GM12873 (cell line): ENCODE measurements at regions not wholly inside any gene's neighbourhood (a gene's known extent, or its start where the extent isn't known, plus 50 kb on each side); places are given as distances from the start of the nearest gene placed in this dataset.

Source experiments
- TF ChIP-seq, protein P1 (sequence below): IDR thresholded peaks from 2 replicates; pipeline ENCODE4 v1.5.1; 2012; ENCODE audit warnings: low read depth, mild to moderate bottlenecking, moderate library complexity, low read length, control low read depth; ENCODE audit not compliant: insufficient read depth; ENCODE audit errors: missing control alignments

DNA sequence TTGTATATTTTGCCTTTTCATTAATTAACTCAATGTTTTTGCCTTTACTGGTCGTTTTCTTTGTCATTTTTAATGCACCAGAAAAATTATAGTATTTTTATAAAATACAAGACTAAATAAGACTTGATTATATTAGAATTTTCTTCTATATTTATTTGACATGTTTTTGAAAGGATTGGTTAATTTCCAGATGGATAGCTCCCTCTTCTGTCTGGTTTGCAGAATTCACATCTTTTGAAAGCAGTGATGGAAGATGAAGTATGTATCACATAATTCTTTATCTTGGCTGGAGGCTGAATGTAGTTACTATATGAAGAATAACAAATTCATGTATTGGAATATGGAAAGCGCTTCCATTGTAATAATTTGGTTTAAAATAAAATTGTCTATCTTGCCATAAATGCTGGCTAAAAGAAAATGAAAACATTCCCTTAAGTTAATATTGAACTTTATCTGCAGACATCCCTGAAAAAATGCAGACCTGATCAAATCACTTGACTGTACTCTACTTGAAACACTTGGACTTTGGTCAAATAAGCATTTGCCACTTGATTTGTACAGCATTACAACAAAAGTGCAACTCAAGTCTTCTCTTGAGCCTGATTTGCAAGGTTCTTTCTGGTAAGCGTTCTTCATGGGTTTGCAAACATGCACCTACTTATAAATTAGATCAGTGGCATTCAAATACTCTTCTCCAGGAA lies 86.3 kb upstream of the EFEMP1 start:
- TF ChIP-seq, protein P1, sequence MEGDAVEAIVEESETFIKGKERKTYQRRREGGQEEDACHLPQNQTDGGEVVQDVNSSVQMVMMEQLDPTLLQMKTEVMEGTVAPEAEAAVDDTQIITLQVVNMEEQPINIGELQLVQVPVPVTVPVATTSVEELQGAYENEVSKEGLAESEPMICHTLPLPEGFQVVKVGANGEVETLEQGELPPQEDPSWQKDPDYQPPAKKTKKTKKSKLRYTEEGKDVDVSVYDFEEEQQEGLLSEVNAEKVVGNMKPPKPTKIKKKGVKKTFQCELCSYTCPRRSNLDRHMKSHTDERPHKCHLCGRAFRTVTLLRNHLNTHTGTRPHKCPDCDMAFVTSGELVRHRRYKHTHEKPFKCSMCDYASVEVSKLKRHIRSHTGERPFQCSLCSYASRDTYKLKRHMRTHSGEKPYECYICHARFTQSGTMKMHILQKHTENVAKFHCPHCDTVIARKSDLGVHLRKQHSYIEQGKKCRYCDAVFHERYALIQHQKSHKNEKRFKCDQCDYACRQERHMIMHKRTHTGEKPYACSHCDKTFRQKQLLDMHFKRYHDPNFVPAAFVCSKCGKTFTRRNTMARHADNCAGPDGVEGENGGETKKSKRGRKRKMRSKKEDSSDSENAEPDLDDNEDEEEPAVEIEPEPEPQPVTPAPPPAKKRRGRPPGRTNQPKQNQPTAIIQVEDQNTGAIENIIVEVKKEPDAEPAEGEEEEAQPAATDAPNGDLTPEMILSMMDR: peak; percentile 33

DNA sequence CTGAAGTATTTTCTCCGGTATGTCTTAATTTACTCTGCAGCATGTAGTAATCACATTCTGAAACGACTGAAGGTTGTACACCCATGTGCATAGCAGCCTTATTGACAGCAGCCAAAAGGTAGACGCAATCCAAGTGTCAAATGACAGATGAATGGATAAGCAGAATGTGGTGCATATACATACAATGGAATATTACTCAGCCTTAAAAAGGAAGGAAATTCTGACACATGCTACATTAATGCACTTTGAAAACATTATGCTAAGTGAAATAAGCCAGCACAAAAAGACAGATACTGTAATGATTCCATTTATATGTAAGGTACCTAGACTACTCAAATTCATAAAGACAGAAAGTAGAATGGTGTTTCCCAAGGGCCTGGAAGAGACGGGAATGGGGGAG lies 88.0 kb upstream of the EFEMP1 start:
- TF ChIP-seq, protein P1: no peak

DNA sequence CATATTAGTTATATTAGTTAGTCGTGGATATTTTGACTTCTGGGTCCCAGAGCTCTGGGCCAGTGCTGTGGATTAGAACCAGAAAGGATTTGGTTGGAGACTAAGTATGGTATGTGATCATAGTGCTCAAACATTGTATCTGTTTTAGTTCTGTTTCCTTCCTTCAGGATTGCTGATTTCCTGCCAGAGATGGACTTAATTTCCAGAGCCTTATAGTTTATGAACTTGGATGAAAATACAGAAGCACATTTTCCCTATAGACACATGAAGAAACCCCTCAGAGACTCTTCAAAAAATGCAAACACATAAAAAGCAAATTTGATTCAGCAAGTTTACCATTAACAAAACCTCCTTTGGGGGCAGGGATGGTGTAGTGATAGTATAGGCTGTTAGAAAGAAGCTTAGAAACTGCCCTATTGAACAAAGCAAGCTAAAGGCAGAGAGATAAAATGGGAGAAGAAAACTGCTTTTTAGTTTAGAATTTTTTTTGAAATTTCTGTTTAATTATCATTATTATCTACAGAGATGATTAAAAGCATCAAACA lies 88.7 kb upstream of the EFEMP1 start:
- TF ChIP-seq, protein P1: no peak

DNA sequence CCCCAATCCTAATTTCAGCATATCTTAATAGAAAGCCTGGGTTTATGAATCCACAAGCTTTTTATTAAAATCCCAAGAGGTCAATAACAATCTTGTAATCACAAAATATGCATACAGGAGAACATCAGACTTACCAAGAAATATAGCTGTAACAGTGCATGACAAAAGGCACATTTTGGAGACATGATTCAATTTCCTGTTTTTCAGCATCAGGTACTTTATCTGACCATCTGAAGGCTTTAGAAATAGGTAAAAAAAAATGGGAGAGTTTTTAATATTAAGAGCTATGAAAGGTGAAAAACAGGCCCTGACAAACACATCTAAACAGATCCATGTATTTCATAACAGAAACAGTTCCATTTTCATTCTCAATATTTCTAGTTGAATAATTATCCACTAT lies 89.9 kb upstream of the EFEMP1 start:
- TF ChIP-seq, protein P1: no peak

DNA sequence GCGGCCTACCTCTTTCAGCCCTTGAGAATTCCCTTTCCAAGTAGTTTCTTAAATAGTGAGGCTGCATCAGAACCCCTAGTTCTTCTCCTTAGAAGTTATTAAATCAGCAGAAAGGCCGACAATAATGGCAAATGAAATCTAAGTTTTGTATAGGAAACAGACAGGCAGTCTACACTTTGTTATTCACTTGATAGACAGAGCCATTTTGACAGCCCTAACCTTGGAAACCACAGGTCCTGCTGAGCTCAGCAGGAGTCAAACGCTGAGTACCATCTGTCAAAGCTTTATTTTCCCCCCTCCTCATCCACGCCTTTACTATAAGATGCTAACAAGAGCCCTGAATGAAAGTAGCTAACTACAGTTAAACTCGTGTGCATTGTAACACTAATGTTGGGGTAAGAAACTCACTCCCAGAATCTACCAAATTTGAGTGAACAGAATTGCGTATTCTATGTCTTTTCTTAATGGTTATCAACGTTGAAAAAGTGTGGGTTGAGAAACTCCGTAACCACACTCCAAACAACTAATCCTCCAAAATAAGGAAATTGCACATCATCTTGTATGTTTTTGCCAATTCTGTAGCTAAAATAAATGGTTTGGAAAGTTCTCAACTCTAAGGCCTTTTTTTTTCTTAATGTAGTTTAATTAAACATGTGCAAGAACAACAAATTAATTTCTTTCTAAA lies 90.6 kb upstream of the EFEMP1 start:
- TF ChIP-seq, protein P1: no peak

DNA sequence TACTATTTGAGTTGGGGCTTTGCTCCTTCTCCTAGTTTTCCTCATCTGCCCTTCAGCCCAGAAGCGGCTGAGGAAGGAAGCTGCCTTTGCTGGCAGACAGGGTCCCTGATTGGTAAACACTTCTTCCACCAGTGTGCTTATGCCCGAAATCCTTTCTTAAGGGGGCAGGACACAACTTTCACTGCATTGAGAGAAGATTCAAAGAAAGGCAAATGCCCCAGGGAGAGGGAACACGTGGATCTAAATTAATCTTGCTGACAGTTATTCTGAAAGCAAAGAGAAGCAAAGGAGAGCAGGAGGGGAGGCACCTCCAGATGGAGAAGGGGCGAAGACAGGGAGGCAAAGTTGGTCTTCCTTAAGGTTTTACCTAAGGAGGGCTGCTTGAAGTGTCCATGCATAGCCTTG lies 92.1 kb upstream of the EFEMP1 start:
- TF ChIP-seq, protein P1: no peak

DNA sequence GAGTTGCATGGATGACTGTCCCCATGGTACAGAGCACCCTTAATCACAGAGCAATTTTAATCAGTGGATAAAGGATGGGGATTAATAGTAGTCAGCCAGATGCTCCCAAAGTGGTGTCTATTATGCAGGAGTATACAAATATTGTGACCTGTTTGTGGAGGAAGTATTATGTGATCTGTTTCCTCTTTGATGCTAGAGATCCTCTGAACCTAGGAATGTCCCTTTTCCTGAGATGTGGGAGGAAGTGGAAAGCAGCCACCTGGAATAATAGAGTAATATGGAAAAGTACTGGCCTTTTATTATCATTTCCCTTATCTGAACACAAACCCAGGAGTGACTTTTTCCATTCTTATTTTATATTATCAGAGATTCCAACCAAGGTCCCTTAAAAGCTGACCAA lies 94.2 kb upstream of the EFEMP1 start:
- TF ChIP-seq, protein P1: no peak
